ENCODE measurements at regions not wholly inside any gene's neighbourhood (a gene's known extent, or its start where the extent isn't known, plus 50 kb on each side); places are given as distances from the start of the nearest gene placed in this dataset.

DNA sequence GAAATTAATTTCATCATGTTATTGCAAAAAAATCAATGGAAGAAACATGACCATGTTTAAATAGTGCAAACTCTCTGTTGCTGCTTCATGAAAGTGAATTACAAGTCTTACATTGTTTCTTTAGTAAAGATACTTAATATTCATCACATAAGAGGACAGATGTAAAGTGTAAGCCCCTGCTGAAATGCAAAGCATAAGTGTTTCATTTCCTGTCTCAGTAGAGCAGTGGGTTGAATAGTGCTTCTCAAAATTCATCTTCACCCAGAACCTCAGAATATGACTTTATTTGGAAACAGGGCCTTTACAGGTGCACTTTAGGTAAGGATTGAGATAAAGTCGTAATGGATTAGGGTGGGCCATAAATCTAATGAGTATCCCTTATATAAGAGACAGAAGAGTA lies 738.4 kb upstream of the RGS18 start:
- DNase-seq (ENCODE audit: low spot score), result no peak
- Mint-ChIP-seq H3K36me3 (no peaks in the 10 kb centered on the region), H3K27me3 (ENCODE audit: low read depth) (no peaks in the 10 kb centered on the region), H3K9me3 (no peaks in the 10 kb centered on the region), H3K4me1 (no peaks in the 10 kb centered on the region), H3K27ac (no peak overlapping the region), H3K4me3 (no peak overlapping the region)
- ChIA-PET CTCF (no interaction called here), POLR2A (no interaction called here)
- ATAC-seq, result no peak
- no peak for TF ChIP-seq CREB1 (CRISPR knock-in tag; IDR thresholded peaks at IDR 0.05)
- TF ChIP-seq ATF1 (CRISPR knock-in tag; IDR thresholded peaks at IDR 0.05), result no peak
- TF ChIP-seq NFATC4 (CRISPR knock-in tag; IDR thresholded peaks at IDR 0.05), result no peak
- TF ChIP-seq HMGA2 (CRISPR knock-in tag; IDR thresholded peaks at IDR 0.05), result no peak
- TF ChIP-seq SOX15 (CRISPR knock-in tag; IDR thresholded peaks at IDR 0.05), result no peak
- no peak for TF ChIP-seq ZNF317 (CRISPR knock-in tag; IDR thresholded peaks at IDR 0.05; ENCODE audit: borderline replicate concordance, low read depth)
- no peak for TF ChIP-seq JAZF1 (CRISPR knock-in tag; IDR thresholded peaks at IDR 0.05)
- TF ChIP-seq, protein P1, sequence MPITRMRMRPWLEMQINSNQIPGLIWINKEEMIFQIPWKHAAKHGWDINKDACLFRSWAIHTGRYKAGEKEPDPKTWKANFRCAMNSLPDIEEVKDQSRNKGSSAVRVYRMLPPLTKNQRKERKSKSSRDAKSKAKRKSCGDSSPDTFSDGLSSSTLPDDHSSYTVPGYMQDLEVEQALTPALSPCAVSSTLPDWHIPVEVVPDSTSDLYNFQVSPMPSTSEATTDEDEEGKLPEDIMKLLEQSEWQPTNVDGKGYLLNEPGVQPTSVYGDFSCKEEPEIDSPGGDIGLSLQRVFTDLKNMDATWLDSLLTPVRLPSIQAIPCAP (CRISPR knock-in tag; IDR thresholded peaks at IDR 0.05), result no peak
- TF ChIP-seq NR3C1 (CRISPR knock-in tag; conservative IDR thresholded peaks at IDR 0.05; ENCODE audit: low read depth), result no peak
- no peak for TF ChIP-seq GABPB1 (CRISPR knock-in tag; IDR thresholded peaks at IDR 0.05)
- no peak for TF ChIP-seq MAX (CRISPR knock-in tag; IDR thresholded peaks at IDR 0.05)

GRCh38 chr1:191427593-191427992 lies 730.7 kb upstream of the RGS18 start:
- TF ChIP-seq ZNF263 (CRISPR knock-in tag; IDR thresholded peaks at IDR 0.05; ENCODE audit: low read depth) (no peak), ZSCAN18 (CRISPR knock-in tag; IDR thresholded peaks at IDR 0.05) (no peak), TCF7 (CRISPR knock-in tag; IDR thresholded peaks at IDR 0.05; ENCODE audit: low read depth) (no peak), TEAD4 (CRISPR knock-in tag; IDR thresholded peaks at IDR 0.05) (no peak), MLX (CRISPR knock-in tag; IDR thresholded peaks at IDR 0.05) (no peak), ZNF532 (CRISPR knock-in tag; IDR thresholded peaks at IDR 0.05; ENCODE audit: borderline replicate concordance) (no peak), ATF3 (CRISPR knock-in tag; conservative IDR thresholded peaks at IDR 0.05) (no peak)
- TF ChIP-seq, protein P2, sequence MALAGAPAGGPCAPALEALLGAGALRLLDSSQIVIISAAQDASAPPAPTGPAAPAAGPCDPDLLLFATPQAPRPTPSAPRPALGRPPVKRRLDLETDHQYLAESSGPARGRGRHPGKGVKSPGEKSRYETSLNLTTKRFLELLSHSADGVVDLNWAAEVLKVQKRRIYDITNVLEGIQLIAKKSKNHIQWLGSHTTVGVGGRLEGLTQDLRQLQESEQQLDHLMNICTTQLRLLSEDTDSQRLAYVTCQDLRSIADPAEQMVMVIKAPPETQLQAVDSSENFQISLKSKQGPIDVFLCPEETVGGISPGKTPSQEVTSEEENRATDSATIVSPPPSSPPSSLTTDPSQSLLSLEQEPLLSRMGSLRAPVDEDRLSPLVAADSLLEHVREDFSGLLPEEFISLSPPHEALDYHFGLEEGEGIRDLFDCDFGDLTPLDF (CRISPR knock-in tag; IDR thresholded peaks at IDR 0.05), result no peak
- H3K4me1 Mint-ChIP-seq, result peaks cover 5% of the 10 kb centered on the region; the same call in 1 of the 2 replicates
- CTCF ChIA-PET, result no interaction called here
- H3K4me3 Mint-ChIP-seq, result no peak overlapping the region
- H3K27ac Mint-ChIP-seq, result no peak overlapping the region
- ATAC-seq (no peak), DNase-seq (ENCODE audit: low spot score) (no peak)
- no peaks in the 10 kb centered on the region for H3K27me3 Mint-ChIP-seq (ENCODE audit: low read depth)
- POLR2A ChIA-PET, result no interaction called here
- H3K36me3 Mint-ChIP-seq, result no peaks in the 10 kb centered on the region
- peaks cover 9% of the 10 kb centered on the region; the same call in 1 of the 2 replicates for H3K9me3 Mint-ChIP-seq
